Natural killer cell treated with Interleukin-12 subunit alpha and Interleukin-12 subunit beta and Interleukin-15 and Interleukin-18, amount 100 ng/mL, for 72 hours (primary cell): ENCODE measurements at regions not wholly inside any gene's neighbourhood (a gene's known extent, or its start where the extent isn't known, plus 50 kb on each side); places are given as distances from the start of the nearest gene placed in this dataset.

ENCODE experiments used
- ATAC-seq, 2 donors: fragments of 150-1000 bp; cut with Tn5 transposase in 1 of 2; sonication (Bioruptor Pico), chemical (Tn5 transposase) in 1 of 2; 2 replicates each; pipeline ENCODE4 v1.10.0; 2021
- DNase-seq: peaks from one replicate; pipeline ENCODE4 v3.0.0; 2022; ENCODE audit warnings: low spot score
- H3K27ac Mint-ChIP-seq, 2 donors: 1 replicate in 1 of 2; 2 replicates in 1 of 2; pipeline ENCODE4 v1.8.0; 2022; ENCODE audit warnings: mixed read lengths in 2 of 2, mild to moderate bottlenecking in 1 of 2, moderate library complexity in 1 of 2
- H3K27me3 Mint-ChIP-seq, 2 donors: 1 replicate in 1 of 2; 2 replicates in 1 of 2; pipeline ENCODE4 v1.8.0; 2022; ENCODE audit warnings: mixed read lengths in 2 of 2
- H3K36me3 Mint-ChIP-seq: one replicate; pipeline ENCODE4 v1.8.0; 2022; ENCODE audit warnings: mixed read lengths
- H3K4me1 Mint-ChIP-seq, 2 donors: 1 replicate in 1 of 2; 2 replicates in 1 of 2; pipeline ENCODE4 v1.8.0; 2022; ENCODE audit warnings: low read depth in 2 of 2, mixed read lengths in 2 of 2, mild to moderate bottlenecking in 1 of 2
- H3K4me3 Mint-ChIP-seq: one replicate; pipeline ENCODE4 v1.8.0; 2022; ENCODE audit warnings: mixed read lengths
- H3K9me3 Mint-ChIP-seq: 2 replicates; pipeline ENCODE4 v1.8.0; 2022; ENCODE audit warnings: mixed read lengths

GRCh38 chr18:986051-986450, 81.4 kb downstream of the ADCYAP1 start:
- H3K36me3 Mint-ChIP-seq: no peaks in the 10 kb centered on the region
- no peak overlapping the region for H3K4me3 Mint-ChIP-seq
- peaks cover 2 to 5% of the 10 kb centered on the region in 2 donors for H3K27me3 Mint-ChIP-seq
- no peak overlapping the region for H3K27ac Mint-ChIP-seq
- ATAC-seq (no peak), DNase-seq (no peak)
- H3K4me1 Mint-ChIP-seq: no peaks in the 10 kb centered on the region
- no peaks in the 10 kb centered on the region for H3K9me3 Mint-ChIP-seq

- Mint-ChIP-seq H3K27ac (no peak overlapping the region), H3K4me3 (no peak overlapping the region), H3K27me3 (peaks cover 2 to 5% of the 10 kb centered on the region in 2 donors), H3K36me3 (no peaks in the 10 kb centered on the region), H3K4me1 (no peaks in the 10 kb centered on the region), H3K9me3 (no peaks in the 10 kb centered on the region)
- no peak for DNase-seq
- no peak for ATAC-seq
These were observed 81.9 kb downstream of the ADCYAP1 start for GRCh38 chr18:986552-986951.

GRCh38 chr18:987325-988186, 82.9 kb downstream of the ADCYAP1 start:
- H3K4me1 Mint-ChIP-seq: no peaks in the 10 kb centered on the region

GRCh38 chr18:989425-989824, 84.8 kb downstream of the ADCYAP1 start:
- Mint-ChIP-seq H3K27me3 (peaks cover 2 to 5% of the 10 kb centered on the region in 2 donors), H3K4me3 (no peak overlapping the region), H3K27ac (no peak overlapping the region), H3K36me3 (peaks cover 2% of the 10 kb centered on the region), H3K9me3 (peaks cover 8% of the 10 kb centered on the region), H3K4me1 (no peaks in the 10 kb centered on the region)
- no peak for ATAC-seq
- DNase-seq: no peak

More at GRCh38 chr18:987325-988186, 82.9 kb downstream of the ADCYAP1 start:
- H3K4me3 Mint-ChIP-seq: no peak overlapping the region
- peaks cover 2 to 5% of the 10 kb centered on the region in 2 donors for H3K27me3 Mint-ChIP-seq
- no peak overlapping the region for H3K27ac Mint-ChIP-seq
- DNase-seq: no peak
- ATAC-seq: no peak
- peaks cover 2% of the 10 kb centered on the region for H3K9me3 Mint-ChIP-seq
- no peaks in the 10 kb centered on the region for H3K36me3 Mint-ChIP-seq

- H3K36me3 Mint-ChIP-seq: peaks cover 5% of the 10 kb centered on the region
- no peaks in the 10 kb centered on the region for H3K4me1 Mint-ChIP-seq
- H3K9me3 Mint-ChIP-seq: peaks cover 12% of the 10 kb centered on the region
- no peak for DNase-seq
- H3K27ac Mint-ChIP-seq: no peak overlapping the region
- peaks cover 2 to 5% of the 10 kb centered on the region in 2 donors for H3K27me3 Mint-ChIP-seq
- no peak for ATAC-seq
- no peak overlapping the region for H3K4me3 Mint-ChIP-seq
These were observed 85.5 kb downstream of the ADCYAP1 start for GRCh38 chr18:990197-990596.

- no peak for ATAC-seq
- Mint-ChIP-seq H3K4me1 (no peaks in the 10 kb centered on the region), H3K27ac (no peak overlapping the region), H3K36me3 (peaks cover 5% of the 10 kb centered on the region), H3K4me3 (no peak overlapping the region), H3K9me3 (peaks cover 12% of the 10 kb centered on the region), H3K27me3 (peaks cover 2 to 5% of the 10 kb centered on the region in 2 donors)
- no peak for DNase-seq
These were observed 86.8 kb downstream of the ADCYAP1 start for GRCh38 chr18:991441-991840.

- ATAC-seq (no peak), DNase-seq (no peak)
- no peak overlapping the region for H3K4me3 Mint-ChIP-seq
- peaks cover 5% of the 10 kb centered on the region for H3K36me3 Mint-ChIP-seq
- no peak overlapping the region for H3K27ac Mint-ChIP-seq
- H3K27me3 Mint-ChIP-seq: peaks cover 0 to 5% of the 10 kb centered on the region in 2 donors
- H3K4me1 Mint-ChIP-seq: no peaks in the 10 kb centered on the region
- peaks cover 12% of the 10 kb centered on the region for H3K9me3 Mint-ChIP-seq
These were observed 88.9 kb downstream of the ADCYAP1 start for GRCh38 chr18:993560-993959.

GRCh38 chr18:995629-996028, 91.0 kb downstream of the ADCYAP1 start:
- H3K36me3 Mint-ChIP-seq: peaks cover 5% of the 10 kb centered on the region
- ATAC-seq: no peak
- DNase-seq: no peak
- H3K4me3 Mint-ChIP-seq: no peak overlapping the region
- no peaks in the 10 kb centered on the region for H3K4me1 Mint-ChIP-seq
- peaks cover under 1 to 3% of the 10 kb centered on the region in 2 donors for H3K27me3 Mint-ChIP-seq
- H3K9me3 Mint-ChIP-seq: peaks cover 12% of the 10 kb centered on the region
- H3K27ac Mint-ChIP-seq: no peak overlapping the region

- Mint-ChIP-seq H3K9me3 (peaks cover 14% of the 10 kb centered on the region), H3K27me3 (peaks cover 3 to 4% of the 10 kb centered on the region in 2 donors), H3K27ac (no peak overlapping the region), H3K4me3 (no peak overlapping the region), H3K4me1 (no peaks in the 10 kb centered on the region), H3K36me3 (peaks cover 5% of the 10 kb centered on the region)
- no peak for DNase-seq
- ATAC-seq: no peak
These were observed 92.8 kb downstream of the ADCYAP1 start for GRCh38 chr18:997499-997898.

GRCh38 chr18:998936-999335, 94.3 kb downstream of the ADCYAP1 start:
- Mint-ChIP-seq H3K4me1 (no peaks in the 10 kb centered on the region), H3K9me3 (peaks cover 13% of the 10 kb centered on the region), H3K27me3 (peaks cover 3 to 4% of the 10 kb centered on the region in 2 donors), H3K27ac (no peak overlapping the region), H3K4me3 (no peak overlapping the region), H3K36me3 (peaks cover 5% of the 10 kb centered on the region)
- no peak for DNase-seq
- ATAC-seq: no peak

- H3K4me1 Mint-ChIP-seq: no peaks in the 10 kb centered on the region
- H3K36me3 Mint-ChIP-seq: no peaks in the 10 kb centered on the region
- H3K4me3 Mint-ChIP-seq: no peak overlapping the region
- H3K27me3 Mint-ChIP-seq: peaks cover 3 to 4% of the 10 kb centered on the region in 2 donors
- DNase-seq (no peak), ATAC-seq (no peak)
- peaks cover 14% of the 10 kb centered on the region for H3K9me3 Mint-ChIP-seq
- H3K27ac Mint-ChIP-seq: no peak overlapping the region
These were observed 98.0 kb downstream of the ADCYAP1 start for GRCh38 chr18:1002653-1003178.

- Mint-ChIP-seq H3K9me3 (peaks cover 15% of the 10 kb centered on the region), H3K4me1 (no peaks in the 10 kb centered on the region), H3K27me3 (peaks cover 3 to 4% of the 10 kb centered on the region in 2 donors), H3K4me3 (no peak overlapping the region), H3K36me3 (no peaks in the 10 kb centered on the region), H3K27ac (no peak overlapping the region)
- DNase-seq: no peak
- ATAC-seq: no peak
These were observed 98.8 kb downstream of the ADCYAP1 start for GRCh38 chr18:1003499-1003898.

- Mint-ChIP-seq H3K4me1 (no peaks in the 10 kb centered on the region), H3K27me3 (no peaks in the 10 kb centered on the region), H3K9me3 (peaks cover 12% of the 10 kb centered on the region), H3K4me3 (no peak overlapping the region), H3K27ac (no peak overlapping the region), H3K36me3 (no peaks in the 10 kb centered on the region)
- DNase-seq (no peak), ATAC-seq (no peak)
These were observed 101.6 kb downstream of the ADCYAP1 start for GRCh38 chr18:1006304-1006703.

- H3K36me3 Mint-ChIP-seq: no peaks in the 10 kb centered on the region
- H3K27me3 Mint-ChIP-seq: no peaks in the 10 kb centered on the region
- H3K4me3 Mint-ChIP-seq: no peak overlapping the region
- no peak overlapping the region for H3K27ac Mint-ChIP-seq
- DNase-seq (no peak), ATAC-seq (no peak)
- peaks cover 12% of the 10 kb centered on the region for H3K9me3 Mint-ChIP-seq
- H3K4me1 Mint-ChIP-seq: no peaks in the 10 kb centered on the region
These were observed 102.3 kb downstream of the ADCYAP1 start for GRCh38 chr18:1006965-1007364.
